GM12891 (cell line): ENCODE measurements at regions not wholly inside any gene's neighbourhood (a gene's known extent, or its start where the extent isn't known, plus 50 kb on each side); places are given as distances from the start of the nearest gene placed in this dataset.

Experiments used
- PAX5 ChIP-seq: IDR thresholded peaks from 2 replicates; pipeline ENCODE4 v1.6.1; 2011; ENCODE audit warnings: low read length, moderate library complexity, mild to moderate bottlenecking; ENCODE audit not compliant: insufficient read depth, severe bottlenecking
- POLR2A ChIP-seq: IDR thresholded peaks from 2 replicates; pipeline ENCODE4 v1.6.1; 2011; ENCODE audit warnings: low read depth, low read length, control low read depth
- POLR2AphosphoS5 ChIP-seq: IDR thresholded peaks from 2 replicates; pipeline ENCODE4 v1.6.1; 2011; ENCODE audit warnings: low read depth, low read length, control low read depth
- TAF1 ChIP-seq: IDR thresholded peaks from 2 replicates; pipeline ENCODE4 v1.6.1; 2011; ENCODE audit warnings: low read depth, low read length, control low read depth

- TF ChIP-seq POLR2A (no peak), POLR2AphosphoS5 (no peak), PAX5 (no peak), TAF1 (no peak)
These were observed 63.8 kb upstream of the IL1R1 start for GRCh38 chr2:102078773-102079172.
